K562 (cell line): ENCODE measurements at regions not wholly inside any gene's neighbourhood (a gene's known extent, or its start where the extent isn't known, plus 50 kb on each side); places are given as distances from the start of the nearest gene placed in this dataset.

ENCODE experiments used
- ARHGAP35 ChIP-seq: fragments of 450-650 bp; IDR thresholded peaks from 2 replicates; pipeline ENCODE4 v1.6.1; 2018; ENCODE audit not compliant: partially characterized antibody
- ARID2 ChIP-seq: fragments of 450-650 bp; IDR thresholded peaks from 2 replicates; pipeline ENCODE4 v1.6.1; 2017; ENCODE audit warnings: antibody characterized with exemption, mild to moderate bottlenecking
- BRCA1 ChIP-seq, 2 experiments: fragments of 450-650 bp in 1 of 2; sonication (generic) in 1 of 2; formaldehyde crosslinking in 1 of 2; IDR thresholded peaks; 2 replicates each; pipeline versions ENCODE4 v1.5.0 to v1.6.1; 2017 to 2020; ENCODE audit warnings: mild to moderate bottlenecking in 1 of 2, missing genetic modification reagents in 1 of 2
- CBX8 ChIP-seq: fragments of 200-600 bp; sonication (generic); IDR thresholded peaks from 2 replicates; pipeline ENCODE4 v1.6.1; 2012; ENCODE audit warnings: borderline replicate concordance, mixed run types, low read depth, mild to moderate bottlenecking, moderate library complexity, mixed read lengths, low read length, control low read depth, inconsistent platforms; ENCODE audit not compliant: poor library complexity, severe bottlenecking; ENCODE audit errors: extremely low read depth
- CEBPB ChIP-seq: fragments of 450-650 bp; IDR thresholded peaks from 2 replicates; pipeline ENCODE4 v1.6.1; 2016; ENCODE audit warnings: missing genetic modification characterization, missing compliant biosample characterization
- NRF1 ChIP-seq, 2 experiments: fragments of 450-650 bp; IDR thresholded peaks in 1 of 2; conservative IDR thresholded peaks in 1 of 2; 2 replicates each; pipeline ENCODE4 v1.6.1; 2014; ENCODE audit warnings: mild to moderate bottlenecking in 2 of 2
- POLR2A ChIP-seq: fragments of 450-650 bp; conservative IDR thresholded peaks from 2 replicates; pipeline ENCODE4 v1.6.1; 2016
- ZNF253 ChIP-seq: fragments of 250-450 bp; sonication (Bioruptor Pico); conservative IDR thresholded peaks from 2 replicates; pipeline ENCODE4 v1.6.1; 2021; ENCODE audit warnings: mild to moderate bottlenecking
- ZNF384 ChIP-seq: IDR thresholded peaks from 2 replicates; pipeline ENCODE4 v1.6.1; 2012; ENCODE audit warnings: low read depth, low read length, improper control_type of control experiment
- ZNF830 ChIP-seq: fragments of 250-450 bp; sonication (Bioruptor Pico); IDR thresholded peaks from 2 replicates; pipeline ENCODE4 v1.5.0; 2021; ENCODE audit warnings: mild to moderate bottlenecking
- TF ChIP-seq, protein P1 (sequence below), 2 experiments: fragments of 450-650 bp; formaldehyde crosslinking in 1 of 2; IDR thresholded peaks; 2 replicates each; pipeline versions ENCODE4 v1.4.0 to v1.6.1; 2014 to 2020; ENCODE audit warnings: mild to moderate bottlenecking in 2 of 2, borderline replicate concordance in 1 of 2, low read depth in 1 of 2
- TF ChIP-seq, protein P2 (sequence below): fragments of 200-800 bp; sonication (Bioruptor generic); IDR thresholded peaks from 2 replicates; pipeline ENCODE4 v1.6.1; 2016; ENCODE audit warnings: missing genetic modification characterization, missing compliant biosample characterization

DNA sequence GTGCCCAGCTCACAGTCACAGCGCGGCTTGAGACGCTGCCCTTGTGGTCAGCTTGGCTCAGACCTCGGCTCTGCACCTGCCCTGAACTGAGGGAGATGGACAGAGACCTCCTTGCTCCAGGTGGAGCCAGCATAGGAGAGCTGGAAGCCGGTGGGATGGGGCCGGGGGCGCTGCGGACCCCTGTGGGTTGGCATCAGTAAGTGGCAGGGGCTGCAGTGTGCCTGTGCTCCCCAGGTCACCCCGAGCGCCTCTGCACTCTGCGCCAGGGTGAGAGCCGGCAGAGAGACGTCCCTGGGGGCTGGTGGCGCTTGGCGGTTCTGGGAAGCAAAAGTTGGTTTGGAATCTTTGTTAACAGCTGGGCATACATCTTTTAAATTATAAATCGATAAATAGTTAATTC lies 105.6 kb upstream of the TTC34 start:
- TF ChIP-seq, protein P1, sequence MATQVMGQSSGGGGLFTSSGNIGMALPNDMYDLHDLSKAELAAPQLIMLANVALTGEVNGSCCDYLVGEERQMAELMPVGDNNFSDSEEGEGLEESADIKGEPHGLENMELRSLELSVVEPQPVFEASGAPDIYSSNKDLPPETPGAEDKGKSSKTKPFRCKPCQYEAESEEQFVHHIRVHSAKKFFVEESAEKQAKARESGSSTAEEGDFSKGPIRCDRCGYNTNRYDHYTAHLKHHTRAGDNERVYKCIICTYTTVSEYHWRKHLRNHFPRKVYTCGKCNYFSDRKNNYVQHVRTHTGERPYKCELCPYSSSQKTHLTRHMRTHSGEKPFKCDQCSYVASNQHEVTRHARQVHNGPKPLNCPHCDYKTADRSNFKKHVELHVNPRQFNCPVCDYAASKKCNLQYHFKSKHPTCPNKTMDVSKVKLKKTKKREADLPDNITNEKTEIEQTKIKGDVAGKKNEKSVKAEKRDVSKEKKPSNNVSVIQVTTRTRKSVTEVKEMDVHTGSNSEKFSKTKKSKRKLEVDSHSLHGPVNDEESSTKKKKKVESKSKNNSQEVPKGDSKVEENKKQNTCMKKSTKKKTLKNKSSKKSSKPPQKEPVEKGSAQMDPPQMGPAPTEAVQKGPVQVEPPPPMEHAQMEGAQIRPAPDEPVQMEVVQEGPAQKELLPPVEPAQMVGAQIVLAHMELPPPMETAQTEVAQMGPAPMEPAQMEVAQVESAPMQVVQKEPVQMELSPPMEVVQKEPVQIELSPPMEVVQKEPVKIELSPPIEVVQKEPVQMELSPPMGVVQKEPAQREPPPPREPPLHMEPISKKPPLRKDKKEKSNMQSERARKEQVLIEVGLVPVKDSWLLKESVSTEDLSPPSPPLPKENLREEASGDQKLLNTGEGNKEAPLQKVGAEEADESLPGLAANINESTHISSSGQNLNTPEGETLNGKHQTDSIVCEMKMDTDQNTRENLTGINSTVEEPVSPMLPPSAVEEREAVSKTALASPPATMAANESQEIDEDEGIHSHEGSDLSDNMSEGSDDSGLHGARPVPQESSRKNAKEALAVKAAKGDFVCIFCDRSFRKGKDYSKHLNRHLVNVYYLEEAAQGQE (IDR thresholded peaks at IDR 0.05; ENCODE audit: borderline replicate concordance) = no peak
- TF ChIP-seq, protein P1 (CRISPR knock-in tag; IDR thresholded peaks at IDR 0.05; ENCODE audit: low read depth) = no peak
- no peak for TF ChIP-seq ZNF830 (CRISPR knock-in tag)
- no peak for TF ChIP-seq POLR2A
- TF ChIP-seq ARHGAP35 = no peak
- no peak for TF ChIP-seq NRF1 (conservative IDR thresholded peaks at IDR 0.05 in 1 of 2, IDR thresholded peaks at IDR 0.05 in 1 of 2)
- TF ChIP-seq, protein P2, sequence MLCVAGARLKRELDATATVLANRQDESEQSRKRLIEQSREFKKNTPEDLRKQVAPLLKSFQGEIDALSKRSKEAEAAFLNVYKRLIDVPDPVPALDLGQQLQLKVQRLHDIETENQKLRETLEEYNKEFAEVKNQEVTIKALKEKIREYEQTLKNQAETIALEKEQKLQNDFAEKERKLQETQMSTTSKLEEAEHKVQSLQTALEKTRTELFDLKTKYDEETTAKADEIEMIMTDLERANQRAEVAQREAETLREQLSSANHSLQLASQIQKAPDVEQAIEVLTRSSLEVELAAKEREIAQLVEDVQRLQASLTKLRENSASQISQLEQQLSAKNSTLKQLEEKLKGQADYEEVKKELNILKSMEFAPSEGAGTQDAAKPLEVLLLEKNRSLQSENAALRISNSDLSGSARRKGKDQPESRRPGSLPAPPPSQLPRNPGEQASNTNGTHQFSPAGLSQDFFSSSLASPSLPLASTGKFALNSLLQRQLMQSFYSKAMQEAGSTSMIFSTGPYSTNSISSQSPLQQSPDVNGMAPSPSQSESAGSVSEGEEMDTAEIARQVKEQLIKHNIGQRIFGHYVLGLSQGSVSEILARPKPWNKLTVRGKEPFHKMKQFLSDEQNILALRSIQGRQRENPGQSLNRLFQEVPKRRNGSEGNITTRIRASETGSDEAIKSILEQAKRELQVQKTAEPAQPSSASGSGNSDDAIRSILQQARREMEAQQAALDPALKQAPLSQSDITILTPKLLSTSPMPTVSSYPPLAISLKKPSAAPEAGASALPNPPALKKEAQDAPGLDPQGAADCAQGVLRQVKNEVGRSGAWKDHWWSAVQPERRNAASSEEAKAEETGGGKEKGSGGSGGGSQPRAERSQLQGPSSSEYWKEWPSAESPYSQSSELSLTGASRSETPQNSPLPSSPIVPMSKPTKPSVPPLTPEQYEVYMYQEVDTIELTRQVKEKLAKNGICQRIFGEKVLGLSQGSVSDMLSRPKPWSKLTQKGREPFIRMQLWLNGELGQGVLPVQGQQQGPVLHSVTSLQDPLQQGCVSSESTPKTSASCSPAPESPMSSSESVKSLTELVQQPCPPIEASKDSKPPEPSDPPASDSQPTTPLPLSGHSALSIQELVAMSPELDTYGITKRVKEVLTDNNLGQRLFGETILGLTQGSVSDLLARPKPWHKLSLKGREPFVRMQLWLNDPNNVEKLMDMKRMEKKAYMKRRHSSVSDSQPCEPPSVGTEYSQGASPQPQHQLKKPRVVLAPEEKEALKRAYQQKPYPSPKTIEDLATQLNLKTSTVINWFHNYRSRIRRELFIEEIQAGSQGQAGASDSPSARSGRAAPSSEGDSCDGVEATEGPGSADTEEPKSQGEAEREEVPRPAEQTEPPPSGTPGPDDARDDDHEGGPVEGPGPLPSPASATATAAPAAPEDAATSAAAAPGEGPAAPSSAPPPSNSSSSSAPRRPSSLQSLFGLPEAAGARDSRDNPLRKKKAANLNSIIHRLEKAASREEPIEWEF = no peak
- no peak for TF ChIP-seq CBX8
- no peak for TF ChIP-seq ZNF253 (CRISPR knock-in tag)
- TF ChIP-seq CEBPB (tag) = no peak
- TF ChIP-seq BRCA1 (IDR thresholded peaks at IDR 0.05) = no peak
- TF ChIP-seq BRCA1 (CRISPR knock-in tag; IDR thresholded peaks at IDR 0.05) = no peak
- no peak for TF ChIP-seq ZNF384
- TF ChIP-seq ARID2 = no peak
